Keratinocyte (primary cell): ENCODE measurements at regions not wholly inside any gene's neighbourhood (a gene's known extent, or its start where the extent isn't known, plus 50 kb on each side); places are given as distances from the start of the nearest gene placed in this dataset.

ENCODE experiments used
- DNase-seq: peaks from one replicate; pipeline ENCODE4 v3.0.0-alpha.2; 2011; ENCODE audit warnings: low read depth, missing footprints, low spot score
- FAIRE-seq: peaks from 2 replicates; lab custom pipeline; 2011; peaks lifted over from hg19 to GRCh38; lab: Jason Lieb, UNC
- H2AFZ ChIP-seq: 2 replicates; pipeline ENCODE4 v1.6.0; 2012; ENCODE audit warnings: low read length, control low read depth, inconsistent platforms; ENCODE audit not compliant: control insufficient read depth
- H3K27ac ChIP-seq: 2 replicates; pipeline ENCODE4 v1.5.1; 2011; ENCODE audit warnings: low read length; ENCODE audit not compliant: control insufficient read depth, insufficient read depth
- H3K27me3 ChIP-seq: 3 replicates; pipeline ENCODE4 v1.6.0; 2011; ENCODE audit warnings: low read length; ENCODE audit not compliant: control insufficient read depth, insufficient read depth; ENCODE audit errors: extremely low read depth
- H3K36me3 ChIP-seq, 2 experiments: 2 replicates in 1 of 2; 3 replicates in 1 of 2; pipeline ENCODE4 v1.5.1; 2011; ENCODE audit warnings: low read length in 2 of 2, mild to moderate bottlenecking in 1 of 2; ENCODE audit not compliant: control insufficient read depth in 2 of 2, insufficient read depth in 2 of 2; ENCODE audit errors: extremely low read depth in 1 of 2
- H3K4me1 ChIP-seq: 3 replicates; pipeline ENCODE4 v1.5.1; 2011; ENCODE audit warnings: low read length; ENCODE audit not compliant: control insufficient read depth, insufficient read depth; ENCODE audit errors: extremely low read depth
- H3K4me2 ChIP-seq: 3 replicates; pipeline ENCODE4 v1.6.0; 2011; ENCODE audit warnings: low read depth, low read length; ENCODE audit not compliant: control insufficient read depth, insufficient read depth; ENCODE audit errors: extremely low read depth
- H3K4me3 ChIP-seq, 3 experiments: fragments of 200-600 bp in 1 of 3; sonication (generic) in 1 of 3; 2 replicates in 2 of 3; 3 replicates in 1 of 3; pipeline ENCODE4 v1.5.1; 2011 to 2016; ENCODE audit warnings: low read length in 3 of 3, mild to moderate bottlenecking in 3 of 3, control low read depth in 2 of 3, inconsistent platforms in 1 of 3, low read depth in 1 of 3, mixed read lengths in 1 of 3, mixed run types in 1 of 3, moderate library complexity in 1 of 3; ENCODE audit not compliant: control insufficient read depth in 2 of 3, insufficient read depth in 2 of 3; ENCODE audit errors: extremely low read depth in 1 of 3
- H3K79me2 ChIP-seq: 2 replicates; pipeline ENCODE4 v1.6.0; 2012; ENCODE audit warnings: low read length; ENCODE audit not compliant: control insufficient read depth, insufficient read depth
- H3K9ac ChIP-seq: 3 replicates; pipeline ENCODE4 v1.6.0; 2011; ENCODE audit warnings: low read length; ENCODE audit not compliant: control insufficient read depth, insufficient read depth; ENCODE audit errors: extremely low read depth
- H3K9me1 ChIP-seq: 3 replicates; pipeline ENCODE4 v1.6.0; 2011; ENCODE audit warnings: low read length; ENCODE audit not compliant: control insufficient read depth, insufficient read depth; ENCODE audit errors: extremely low read depth
- H3K9me3 ChIP-seq: 2 replicates; pipeline ENCODE4 v1.5.1; 2012; ENCODE audit warnings: low read depth, low read length; ENCODE audit not compliant: control insufficient read depth
- H4K20me1 ChIP-seq: 3 replicates; pipeline ENCODE4 v1.6.0; 2011; ENCODE audit warnings: low read length; ENCODE audit not compliant: control insufficient read depth, insufficient read depth; ENCODE audit errors: extremely low read depth
- EZH2 ChIP-seq: IDR thresholded peaks from one replicate; pipeline ENCODE4 v1.6.1; 2012; ENCODE audit warnings: inconsistent platforms, mild to moderate bottlenecking, low read length, moderate library complexity
- dilution Hi-C: fragments of 300-500 bp; cut with MboI; formaldehyde crosslinking; loops from one replicate; pipeline ENCODE4 v1.7.0; 2020; ENCODE audit warnings: low sequenced_read_pairs; ENCODE audit not compliant: extremely low pct_ligation_motif_present
- TF ChIP-seq, protein P1 (sequence below), 3 experiments: IDR thresholded peaks in 1 of 3; conservative IDR thresholded peaks in 1 of 3; optimal IDR thresholded peaks in 1 of 3; 2 replicates in 2 of 3; 3 replicates in 1 of 3; pipeline versions ENCODE3 to v1.5.1; 2011; ENCODE audit warnings: low read length in 3 of 3, mild to moderate bottlenecking in 3 of 3, moderate library complexity in 2 of 3, control low read depth in 1 of 3, inconsistent platforms in 1 of 3; ENCODE audit not compliant: insufficient read depth in 2 of 3; ENCODE audit errors: extremely low read depth in 1 of 3

DNA sequence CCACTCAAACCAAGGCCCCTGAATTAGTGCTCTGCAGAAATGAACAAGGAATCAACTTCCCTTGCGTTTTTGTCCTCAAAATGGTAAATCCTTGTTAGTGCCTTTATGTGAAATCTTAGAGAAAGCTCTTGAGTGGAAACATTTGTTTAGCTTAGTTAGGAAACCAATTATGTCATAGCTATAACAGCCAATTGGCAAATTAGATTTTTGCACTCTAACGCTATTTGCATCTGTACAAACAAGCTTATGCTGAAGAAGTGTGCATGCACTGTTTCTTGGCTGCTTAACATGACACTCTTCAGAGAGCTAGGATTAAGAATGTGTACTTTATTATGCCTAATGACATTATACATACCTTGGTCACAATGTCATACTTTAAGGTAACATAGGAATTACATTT lies 622.6 kb upstream of the SLC35B3 start:
- no peak for DNase-seq
- Histone ChIP-seq H3K79me2 (no peaks in the 10 kb centered on the region), H3K9me3 (no peaks in the 10 kb centered on the region), H3K9me1 (no peaks in the 10 kb centered on the region), H3K4me3 (no peak overlapping the region), H3K27me3 (no peaks in the 10 kb centered on the region), H3K9ac (no peak overlapping the region), H3K36me3 (no peaks in the 10 kb centered on the region), H2AFZ (no peak overlapping the region), H4K20me1 (no peaks in the 10 kb centered on the region), H3K27ac (no peak overlapping the region), H3K4me2 (no peak overlapping the region), H3K4me1 (no peaks in the 10 kb centered on the region)
- dilution Hi-C loops, result no loop called here
- TF ChIP-seq, protein P1, sequence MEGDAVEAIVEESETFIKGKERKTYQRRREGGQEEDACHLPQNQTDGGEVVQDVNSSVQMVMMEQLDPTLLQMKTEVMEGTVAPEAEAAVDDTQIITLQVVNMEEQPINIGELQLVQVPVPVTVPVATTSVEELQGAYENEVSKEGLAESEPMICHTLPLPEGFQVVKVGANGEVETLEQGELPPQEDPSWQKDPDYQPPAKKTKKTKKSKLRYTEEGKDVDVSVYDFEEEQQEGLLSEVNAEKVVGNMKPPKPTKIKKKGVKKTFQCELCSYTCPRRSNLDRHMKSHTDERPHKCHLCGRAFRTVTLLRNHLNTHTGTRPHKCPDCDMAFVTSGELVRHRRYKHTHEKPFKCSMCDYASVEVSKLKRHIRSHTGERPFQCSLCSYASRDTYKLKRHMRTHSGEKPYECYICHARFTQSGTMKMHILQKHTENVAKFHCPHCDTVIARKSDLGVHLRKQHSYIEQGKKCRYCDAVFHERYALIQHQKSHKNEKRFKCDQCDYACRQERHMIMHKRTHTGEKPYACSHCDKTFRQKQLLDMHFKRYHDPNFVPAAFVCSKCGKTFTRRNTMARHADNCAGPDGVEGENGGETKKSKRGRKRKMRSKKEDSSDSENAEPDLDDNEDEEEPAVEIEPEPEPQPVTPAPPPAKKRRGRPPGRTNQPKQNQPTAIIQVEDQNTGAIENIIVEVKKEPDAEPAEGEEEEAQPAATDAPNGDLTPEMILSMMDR (optimal IDR thresholded peaks at IDR 0.05 in 1 of 3, IDR thresholded peaks at IDR 0.05 in 1 of 3, conservative IDR thresholded peaks at IDR 0.05 in 1 of 3; ENCODE audit: extremely low read depth in 1 of 3, insufficient read depth in 2 of 3, low read length in 3 of 3), result no peak
- TF ChIP-seq EZH2, result no peak
- FAIRE-seq, result no peak

DNA sequence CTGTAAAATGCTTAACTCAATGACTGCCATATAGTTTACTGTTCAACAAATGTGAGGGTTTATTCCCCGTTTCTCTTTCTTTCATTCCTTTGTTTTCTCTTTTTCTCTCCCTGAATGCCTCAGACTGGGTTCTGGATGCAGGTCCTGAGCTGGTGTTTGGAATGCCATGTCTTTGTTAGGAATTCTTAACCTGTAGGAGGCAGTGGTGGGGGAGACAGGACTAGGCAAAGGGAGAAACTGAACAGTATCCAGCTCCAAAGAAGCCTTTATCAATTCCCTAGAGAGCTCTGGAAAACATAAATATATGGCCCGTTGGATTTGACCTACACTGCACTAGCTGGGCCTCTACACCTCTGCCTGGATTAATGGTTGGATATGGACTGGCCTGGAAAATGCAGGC lies 621.2 kb upstream of the SLC35B3 start:
- no peaks in the 10 kb centered on the region for H3K9me1 ChIP-seq
- H3K36me3 ChIP-seq, result no peaks in the 10 kb centered on the region
- H4K20me1 ChIP-seq, result no peaks in the 10 kb centered on the region

More for the DNA sequence above, 621.2 kb upstream of the SLC35B3 start:
- TF ChIP-seq, protein P1 (optimal IDR thresholded peaks at IDR 0.05 in 1 of 3, IDR thresholded peaks at IDR 0.05 in 1 of 3, conservative IDR thresholded peaks at IDR 0.05 in 1 of 3; ENCODE audit: extremely low read depth in 1 of 3, insufficient read depth in 2 of 3, low read length in 3 of 3), result no peak
- TF ChIP-seq EZH2, result no peak
- FAIRE-seq (no peak), DNase-seq (no peak)
- no peak overlapping the region for H3K9ac ChIP-seq
- H3K4me1 ChIP-seq, result no peaks in the 10 kb centered on the region
- no peaks in the 10 kb centered on the region for H3K27me3 ChIP-seq
- dilution Hi-C loops, result no loop called here
- H3K4me2 ChIP-seq, result no peak overlapping the region
- no peak overlapping the region for H2AFZ ChIP-seq
- no peak overlapping the region for H3K4me3 ChIP-seq
- H3K79me2 ChIP-seq, result no peaks in the 10 kb centered on the region
- H3K9me3 ChIP-seq, result no peaks in the 10 kb centered on the region
- no peak overlapping the region for H3K27ac ChIP-seq
